Epithelial cell of esophagus (primary cell): ENCODE measurements at regions not wholly inside any gene's neighbourhood (a gene's known extent, or its start where the extent isn't known, plus 50 kb on each side); places are given as distances from the start of the nearest gene placed in this dataset.

ENCODE experiments used
- DNase-seq: peaks from one replicate; pipeline ENCODE4 v3.0.0; 2010; ENCODE audit warnings: low read depth
- H3K4me3 ChIP-seq: 2 replicates; pipeline ENCODE4 v1.5.1; 2011; ENCODE audit warnings: mild to moderate bottlenecking, low read length, control low read depth
- TF ChIP-seq, protein P1 (sequence below): IDR thresholded peaks from 2 replicates; pipeline ENCODE4 v1.5.1; 2011; ENCODE audit warnings: low read depth, mild to moderate bottlenecking, low read length, control low read depth, inconsistent platforms; ENCODE audit not compliant: insufficient read depth; ENCODE audit errors: missing control alignments

DNA sequence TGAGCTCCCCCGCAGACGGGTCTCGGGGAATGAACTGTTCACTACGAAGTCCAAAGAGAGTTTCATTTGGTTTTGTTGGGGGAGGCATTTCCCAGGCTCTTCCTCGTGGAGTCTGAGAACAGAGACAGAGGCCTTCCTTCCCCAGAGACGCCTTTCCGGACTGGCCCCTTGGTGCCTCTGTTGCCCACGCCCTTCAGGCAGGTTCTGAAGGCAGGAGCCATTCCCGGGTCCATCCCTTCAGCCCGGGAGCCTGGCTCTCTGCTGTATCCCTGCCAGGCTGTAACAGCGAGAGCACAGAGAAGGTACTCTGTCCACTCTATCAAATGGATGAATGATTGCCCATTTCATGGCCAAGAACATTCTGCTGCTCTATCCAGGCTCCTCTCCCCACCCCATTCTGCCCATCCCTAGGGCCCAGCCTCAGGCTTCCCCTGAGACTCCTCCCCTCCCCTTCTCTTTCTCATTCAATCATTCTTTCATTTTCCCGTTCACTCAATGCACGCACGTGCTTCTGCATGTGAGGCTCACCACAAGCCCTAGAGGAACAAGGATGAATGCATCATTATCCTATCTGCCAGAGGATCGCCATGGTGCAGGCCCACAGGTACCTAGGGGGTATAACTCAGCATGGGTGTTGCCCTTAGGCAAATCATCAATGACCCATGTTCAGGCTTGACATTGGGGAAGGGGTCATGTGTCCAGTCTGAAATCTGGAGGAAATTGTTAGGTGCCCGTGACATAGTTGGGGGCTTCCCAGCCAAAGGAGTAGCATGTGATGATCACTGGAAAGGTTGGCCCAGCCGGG lies 298.6 kb downstream of the ZNF536 start:
- TF ChIP-seq, protein P1, sequence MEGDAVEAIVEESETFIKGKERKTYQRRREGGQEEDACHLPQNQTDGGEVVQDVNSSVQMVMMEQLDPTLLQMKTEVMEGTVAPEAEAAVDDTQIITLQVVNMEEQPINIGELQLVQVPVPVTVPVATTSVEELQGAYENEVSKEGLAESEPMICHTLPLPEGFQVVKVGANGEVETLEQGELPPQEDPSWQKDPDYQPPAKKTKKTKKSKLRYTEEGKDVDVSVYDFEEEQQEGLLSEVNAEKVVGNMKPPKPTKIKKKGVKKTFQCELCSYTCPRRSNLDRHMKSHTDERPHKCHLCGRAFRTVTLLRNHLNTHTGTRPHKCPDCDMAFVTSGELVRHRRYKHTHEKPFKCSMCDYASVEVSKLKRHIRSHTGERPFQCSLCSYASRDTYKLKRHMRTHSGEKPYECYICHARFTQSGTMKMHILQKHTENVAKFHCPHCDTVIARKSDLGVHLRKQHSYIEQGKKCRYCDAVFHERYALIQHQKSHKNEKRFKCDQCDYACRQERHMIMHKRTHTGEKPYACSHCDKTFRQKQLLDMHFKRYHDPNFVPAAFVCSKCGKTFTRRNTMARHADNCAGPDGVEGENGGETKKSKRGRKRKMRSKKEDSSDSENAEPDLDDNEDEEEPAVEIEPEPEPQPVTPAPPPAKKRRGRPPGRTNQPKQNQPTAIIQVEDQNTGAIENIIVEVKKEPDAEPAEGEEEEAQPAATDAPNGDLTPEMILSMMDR = no peak
- no peak overlapping the region for H3K4me3 ChIP-seq
- no peak for DNase-seq

DNA sequence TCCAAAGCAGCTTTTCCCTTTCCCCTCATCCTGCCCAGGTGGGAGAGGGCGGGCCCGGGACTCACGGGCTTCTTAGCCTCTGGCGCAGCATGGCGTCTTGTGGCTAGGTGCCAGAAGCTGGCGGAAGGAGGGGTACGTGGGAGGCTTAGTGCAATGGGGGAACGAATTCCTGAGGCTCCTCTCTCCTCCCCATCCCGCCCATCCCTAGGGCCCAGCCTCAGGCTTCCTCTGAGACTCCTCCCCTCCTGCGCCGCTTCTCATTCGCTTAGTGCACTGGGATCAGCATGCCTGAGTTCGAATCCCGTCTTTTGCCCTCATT lies 297.8 kb downstream of the ZNF536 start:
- TF ChIP-seq, protein P1 = no peak
- no peak overlapping the region for H3K4me3 ChIP-seq
- no peak for DNase-seq

DNA sequence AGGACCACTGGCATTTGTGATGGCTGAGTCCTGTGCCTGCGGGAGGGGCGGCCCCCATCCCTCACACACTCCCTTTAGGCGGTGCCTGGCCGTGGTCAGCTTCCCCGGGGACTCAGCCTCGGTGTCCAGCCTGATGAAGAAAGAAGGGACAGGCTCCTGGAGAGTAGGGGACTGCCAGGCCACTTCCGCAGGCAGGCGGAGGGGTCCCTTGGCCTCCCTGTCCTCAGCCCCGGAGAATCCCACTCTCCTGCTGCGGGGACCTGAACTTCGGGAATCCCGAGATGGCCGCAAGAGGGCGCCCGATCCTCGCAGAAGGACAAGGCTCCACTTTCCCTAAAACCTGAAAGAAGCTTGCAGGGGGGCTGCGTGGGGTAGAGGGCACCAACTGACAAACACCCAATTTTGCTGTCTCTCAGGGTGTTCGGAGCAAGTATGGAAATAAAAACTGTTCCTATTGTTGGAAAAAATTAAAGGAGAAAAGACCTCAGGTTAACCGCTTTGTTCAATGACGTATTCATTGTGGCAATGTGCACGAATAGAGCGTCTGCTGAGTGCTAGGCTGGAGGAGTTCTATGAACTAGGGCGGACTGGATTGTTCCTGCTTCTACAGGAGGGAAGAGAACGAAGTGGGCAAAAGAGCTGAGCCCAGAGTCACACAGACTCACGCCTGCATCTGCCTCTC lies 297.3 kb downstream of the ZNF536 start:
- DNase-seq = peak; percentile 23
- no peak overlapping the region for H3K4me3 ChIP-seq
- TF ChIP-seq, protein P1 = peak; percentile 63

DNA sequence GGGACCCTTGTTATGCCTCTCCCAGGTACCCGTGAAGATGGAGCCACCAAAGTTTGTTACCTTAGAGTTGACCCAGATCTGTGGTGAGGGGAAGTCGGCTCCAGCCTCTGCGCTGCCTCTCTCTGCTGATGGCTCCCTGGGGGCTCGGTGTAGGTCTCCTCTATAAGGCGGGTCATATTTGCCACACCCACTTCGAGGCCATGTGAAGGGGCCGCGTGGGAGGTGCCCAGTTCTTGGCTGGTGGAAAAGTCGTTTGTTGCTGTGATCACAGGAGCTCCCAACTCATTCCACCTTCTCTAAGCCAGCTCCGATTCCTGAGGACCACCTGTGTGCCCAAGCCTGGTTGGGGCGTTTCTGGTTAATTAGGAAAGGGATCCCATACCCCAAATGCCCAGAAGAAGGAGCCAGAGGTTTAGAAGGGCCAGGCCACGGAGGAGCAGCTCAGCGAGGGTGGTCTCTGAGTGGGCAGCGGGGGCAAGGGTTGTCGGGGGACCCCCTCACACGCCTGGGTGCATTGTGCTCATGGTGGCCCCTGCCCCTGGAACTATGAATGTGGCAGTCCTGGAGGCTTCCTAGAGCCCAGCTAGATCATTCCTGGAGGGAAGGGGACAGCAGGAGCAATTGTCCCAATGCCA lies 296.5 kb downstream of the ZNF536 start:
- TF ChIP-seq, protein P1 = no peak
- DNase-seq = no peak
- H3K4me3 ChIP-seq = no peak overlapping the region

DNA sequence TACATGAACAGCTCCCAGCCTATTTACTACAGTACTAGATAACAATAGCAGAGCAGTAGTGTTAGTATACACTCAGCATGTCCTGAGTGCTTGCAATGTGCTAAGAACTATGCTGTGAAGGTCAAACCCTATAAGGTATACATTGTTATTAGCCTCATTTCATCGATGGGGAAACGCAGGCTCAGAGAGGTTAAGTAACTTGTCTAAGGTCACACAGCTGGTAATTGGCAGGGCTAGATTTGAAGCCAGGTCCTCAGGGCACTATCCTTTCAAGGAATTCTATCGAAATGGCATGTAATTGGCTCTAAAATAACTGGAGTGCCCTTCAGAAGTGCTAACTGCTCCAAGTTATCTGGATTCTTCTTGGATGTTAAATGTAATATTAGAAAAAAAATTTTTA lies 295.6 kb downstream of the ZNF536 start:
- no peak for DNase-seq
- TF ChIP-seq, protein P1 = no peak
- H3K4me3 ChIP-seq = no peak overlapping the region

DNA sequence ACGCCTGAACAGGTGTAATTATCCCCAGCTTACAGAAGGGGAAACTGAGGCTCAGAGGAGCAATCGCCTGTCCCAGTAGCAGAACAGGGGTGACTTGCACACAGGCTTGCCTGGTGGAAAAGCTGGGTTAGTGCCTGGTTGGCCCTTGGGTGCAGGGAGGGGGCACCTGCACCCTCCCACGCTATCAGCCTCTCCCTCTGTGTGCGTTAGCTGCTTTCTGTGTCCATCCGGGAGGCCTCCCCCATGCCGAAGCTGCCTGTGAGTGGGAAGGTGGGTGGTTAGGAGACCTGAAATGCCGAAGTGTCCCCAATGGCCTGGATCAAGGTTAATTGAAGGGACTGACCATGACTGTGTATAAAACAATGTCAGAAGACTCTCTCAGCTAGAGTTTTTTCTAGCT lies 295.0 kb downstream of the ZNF536 start:
- no peak overlapping the region for H3K4me3 ChIP-seq
- TF ChIP-seq, protein P1 = no peak
- no peak for DNase-seq
